ENCODE measurements at regions not wholly inside any gene's neighbourhood (a gene's known extent, or its start where the extent isn't known, plus 50 kb on each side); places are given as distances from the start of the nearest gene placed in this dataset.
"Not testable (repeated sequence)": the region's sequence is repeated elsewhere in the genome, so short reads cannot be mapped to it uniquely, and the experiment has no call there.

DNA sequence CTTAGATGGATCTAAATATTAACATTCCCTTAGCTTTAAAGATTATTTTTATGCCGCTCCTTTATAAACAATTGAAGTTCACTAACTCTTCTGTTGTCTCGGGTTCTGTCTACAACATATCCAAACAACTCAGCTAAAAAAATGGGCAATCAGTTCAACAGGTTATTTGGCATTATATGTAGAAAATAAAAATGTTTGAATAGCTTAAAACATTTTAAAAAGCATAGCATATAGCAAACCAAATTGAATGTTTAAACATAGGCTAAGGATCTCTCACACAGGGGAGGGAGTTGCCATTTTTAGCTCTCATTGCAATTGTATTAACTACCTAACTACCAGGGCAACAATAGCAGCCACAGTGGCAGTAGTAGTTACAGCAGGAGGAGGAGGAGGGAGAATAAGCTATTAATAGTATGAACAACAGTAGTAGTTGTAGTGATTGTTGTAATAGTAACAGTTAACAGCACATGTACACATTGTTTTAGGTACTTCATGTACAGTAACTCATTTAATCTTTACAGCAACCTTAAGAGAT, 404.2 kb downstream of the KCNRG start:
- no peak for DNase-seq (ENCODE audit: low spot score)

DNA sequence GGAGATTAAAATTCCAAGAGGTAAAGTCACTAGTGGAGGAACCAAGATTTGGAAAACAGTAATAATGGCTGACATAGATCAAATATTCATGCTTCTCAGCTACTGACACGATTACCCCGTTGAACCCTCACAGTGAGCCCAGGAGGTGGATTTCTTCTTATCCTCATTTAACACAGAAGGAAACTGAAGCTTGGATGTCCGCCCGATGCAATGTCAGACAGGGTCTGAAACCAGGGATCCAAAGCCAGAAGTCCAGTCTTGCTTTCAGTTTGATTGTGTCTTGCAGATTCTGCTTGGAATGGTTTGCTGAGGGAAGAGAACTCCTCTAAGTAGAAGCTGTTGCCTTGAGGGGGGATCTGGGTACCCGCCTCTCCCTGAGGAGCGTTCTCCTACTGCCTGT, 404.7 kb downstream of the KCNRG start:
- no peak for DNase-seq (ENCODE audit: low spot score)

DNA sequence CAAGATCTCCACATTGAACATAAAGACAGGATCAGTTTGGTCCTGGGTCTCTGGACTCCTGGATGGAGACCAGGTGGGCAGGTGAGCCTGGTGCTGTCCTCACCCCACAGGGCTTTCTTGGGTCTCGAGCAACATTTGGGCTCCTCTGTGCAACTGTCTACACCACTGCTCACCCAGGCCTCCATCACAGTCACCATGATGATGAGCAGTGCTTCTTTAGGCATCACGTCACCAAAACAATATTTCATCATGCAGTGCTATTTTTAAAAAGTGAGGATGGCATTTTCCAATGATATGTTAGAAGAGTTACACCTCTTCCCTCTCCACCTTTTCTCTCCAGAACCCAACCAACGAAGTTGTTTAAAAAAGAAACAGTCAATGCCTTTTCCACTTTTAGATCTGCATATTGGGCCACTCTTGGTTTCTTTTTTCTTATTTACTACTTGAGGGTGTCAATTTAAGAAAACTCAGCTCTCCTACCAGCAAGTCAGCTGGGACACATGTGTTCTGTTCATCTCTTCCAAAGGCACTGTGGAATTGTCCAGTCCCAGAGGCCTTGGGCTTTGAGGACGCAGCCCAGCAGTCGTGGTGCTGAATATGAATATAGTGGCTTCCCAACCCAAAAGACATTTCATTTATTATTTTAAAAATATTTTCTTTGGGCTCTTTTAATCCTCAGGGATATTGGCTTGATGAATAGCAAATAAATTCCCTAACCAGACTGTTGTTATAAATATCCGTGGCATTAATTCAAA, 405.7 kb downstream of the KCNRG start:
- DNase-seq (ENCODE audit: low spot score) = no peak

DNA sequence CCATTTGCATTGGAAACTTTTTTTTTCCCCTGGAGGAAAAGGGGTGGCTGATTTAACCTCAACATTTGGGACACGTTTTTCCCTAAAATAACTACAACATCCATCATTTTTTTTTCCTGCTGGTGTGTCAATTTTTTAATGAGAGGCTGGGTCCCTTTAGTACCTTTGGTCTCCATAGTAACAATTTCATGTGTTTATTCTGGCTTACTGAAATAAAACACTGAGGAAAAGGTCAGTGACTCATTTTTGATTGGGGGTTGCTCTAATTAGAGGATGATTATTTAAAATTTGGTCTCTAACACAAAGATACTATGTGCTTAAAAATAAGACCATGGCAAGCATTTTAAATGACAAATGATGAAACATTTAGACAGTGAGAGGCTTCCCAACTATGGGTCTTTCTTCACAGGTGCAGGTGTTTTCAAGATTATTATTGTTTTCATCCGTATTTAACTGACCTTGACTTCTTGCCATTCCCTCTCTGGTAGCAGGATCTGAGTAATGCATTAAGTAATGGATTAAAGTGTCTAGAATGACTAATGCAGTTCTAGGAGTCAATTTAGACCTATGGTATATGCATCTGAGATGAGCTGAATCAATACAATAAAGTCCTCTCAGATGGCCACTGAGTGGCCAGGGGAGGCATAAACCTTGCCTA, 406.4 kb downstream of the KCNRG start:
- DNase-seq (ENCODE audit: low spot score) = peak; percentile 73

DNA sequence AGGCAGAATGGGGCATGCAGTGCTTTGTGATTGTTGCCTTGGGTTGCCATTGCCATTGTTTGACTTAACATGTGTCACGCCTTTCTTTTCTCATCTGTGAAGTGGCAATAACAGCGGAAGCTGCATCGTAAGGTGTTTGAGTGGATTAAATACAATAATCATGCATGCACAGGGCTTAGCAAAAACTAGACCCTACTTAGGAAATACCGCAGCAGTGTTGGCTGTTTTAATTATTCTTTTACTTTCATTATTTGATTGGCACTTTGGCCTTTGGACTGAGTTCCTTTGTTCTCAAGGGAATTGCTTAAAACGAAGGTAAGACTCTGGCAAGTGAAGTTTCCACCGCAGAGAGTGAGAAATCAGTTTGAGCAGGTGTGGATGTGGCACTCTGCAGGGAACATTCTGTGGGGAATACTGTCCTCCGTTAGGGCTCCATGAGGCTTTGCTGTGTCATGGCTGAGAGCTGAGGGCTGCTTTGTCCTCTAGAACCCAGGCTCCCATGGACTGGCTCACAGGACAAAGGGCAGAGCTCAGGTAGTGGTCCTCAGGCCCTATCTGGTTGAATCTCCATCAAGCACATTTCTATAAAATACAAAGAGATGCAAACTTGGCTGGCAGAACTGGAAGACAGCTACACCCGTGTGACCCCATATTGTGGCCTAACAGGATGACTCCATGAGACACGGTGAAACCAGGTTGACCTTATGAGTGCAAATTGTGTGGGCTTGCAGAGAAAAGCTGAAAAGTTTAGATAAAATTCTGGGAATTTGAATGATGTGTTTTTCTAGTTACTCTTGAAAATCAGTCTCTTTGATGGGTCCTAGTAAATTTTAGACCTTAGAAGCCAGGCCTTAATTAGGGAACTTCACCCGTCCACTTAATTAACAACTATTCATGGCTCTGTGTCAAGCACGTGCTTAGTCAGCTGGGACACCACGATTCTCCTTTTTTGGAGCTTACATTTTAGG, 407.2 kb downstream of the KCNRG start:
- DNase-seq (ENCODE audit: low spot score) = no peak

DNA sequence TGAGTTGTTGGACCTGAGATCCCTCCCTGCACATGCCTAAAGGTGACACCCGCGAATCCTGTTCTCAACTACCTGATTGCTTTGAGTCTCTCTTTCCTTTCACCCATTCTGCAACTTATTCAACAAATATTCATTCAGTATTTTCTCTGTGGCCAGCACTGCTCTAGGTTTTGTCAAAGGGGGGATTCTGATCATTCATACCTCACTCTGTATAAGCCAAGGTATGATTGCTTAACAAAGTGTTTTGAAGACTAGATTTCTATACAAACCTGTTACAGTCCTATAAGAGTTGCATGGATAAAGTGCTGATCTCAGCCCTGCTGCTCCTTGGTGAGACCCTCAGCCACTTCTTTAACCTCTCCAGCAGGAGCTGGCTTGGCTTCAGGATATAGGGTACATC, 409.7 kb downstream of the KCNRG start:
- DNase-seq (ENCODE audit: low spot score) = no peak

DNA sequence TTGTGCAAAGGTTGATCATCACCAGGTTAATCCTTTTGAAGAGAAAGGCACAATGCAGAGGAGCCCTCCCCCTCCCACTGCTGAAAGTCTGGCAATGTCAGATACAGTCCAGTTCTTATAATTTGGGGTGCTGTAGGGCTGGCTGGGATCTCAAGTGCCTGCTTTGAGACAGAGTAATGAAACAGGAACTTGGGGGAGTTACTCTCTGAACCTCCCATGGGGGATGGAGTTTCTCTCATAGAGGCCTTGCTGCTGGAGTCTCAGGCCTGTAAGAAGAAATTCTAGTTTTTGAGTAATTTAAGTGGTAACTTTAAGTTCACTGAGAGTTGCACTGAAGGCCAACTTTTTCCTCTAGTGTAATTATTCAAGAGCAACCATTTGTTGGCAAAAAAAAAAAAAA, 410.5 kb downstream of the KCNRG start:
- DNase-seq (ENCODE audit: low spot score) = no peak

DNA sequence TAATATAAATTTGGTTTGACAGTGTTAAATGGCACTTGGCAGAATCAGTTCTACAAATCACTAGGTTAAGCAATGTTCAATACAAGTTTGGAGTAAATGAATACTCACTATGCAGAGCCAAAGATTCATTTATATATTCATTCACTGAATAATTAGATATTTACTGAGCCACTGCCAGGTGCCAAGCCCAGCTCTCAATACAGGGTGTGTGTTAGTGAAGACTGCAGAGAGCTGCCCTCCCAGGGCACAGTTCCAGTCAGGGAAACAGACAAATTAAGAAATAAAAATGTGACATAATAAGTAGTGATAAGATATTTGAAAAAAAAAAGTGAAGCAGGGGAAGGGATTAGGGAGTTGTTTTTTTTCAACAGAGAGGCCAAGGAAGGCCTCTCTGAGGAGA, 411.7 kb downstream of the KCNRG start:
- no peak for DNase-seq (ENCODE audit: low spot score)

DNA sequence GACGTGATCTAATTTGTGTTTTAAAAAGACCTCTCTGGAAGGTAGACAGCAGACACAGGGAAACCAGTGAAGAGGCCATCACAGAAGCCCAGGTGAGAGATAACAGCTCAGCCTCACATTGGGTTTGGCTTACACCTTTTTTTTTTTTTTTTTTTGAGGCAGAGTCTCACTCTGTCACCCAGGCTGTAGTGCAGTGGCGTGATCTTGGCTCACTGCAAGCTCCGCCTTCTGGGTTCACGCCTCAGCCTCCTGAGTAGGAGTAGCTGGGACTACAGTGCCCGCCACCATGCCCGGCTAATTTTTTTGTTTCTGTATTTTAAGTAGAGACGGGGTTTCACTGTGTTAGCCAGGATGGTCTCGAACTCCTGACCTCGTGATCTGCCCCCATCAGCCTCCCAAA, 412.3 kb downstream of the KCNRG start:
- DNase-seq (ENCODE audit: low spot score) = not testable (repeated sequence)

DNA sequence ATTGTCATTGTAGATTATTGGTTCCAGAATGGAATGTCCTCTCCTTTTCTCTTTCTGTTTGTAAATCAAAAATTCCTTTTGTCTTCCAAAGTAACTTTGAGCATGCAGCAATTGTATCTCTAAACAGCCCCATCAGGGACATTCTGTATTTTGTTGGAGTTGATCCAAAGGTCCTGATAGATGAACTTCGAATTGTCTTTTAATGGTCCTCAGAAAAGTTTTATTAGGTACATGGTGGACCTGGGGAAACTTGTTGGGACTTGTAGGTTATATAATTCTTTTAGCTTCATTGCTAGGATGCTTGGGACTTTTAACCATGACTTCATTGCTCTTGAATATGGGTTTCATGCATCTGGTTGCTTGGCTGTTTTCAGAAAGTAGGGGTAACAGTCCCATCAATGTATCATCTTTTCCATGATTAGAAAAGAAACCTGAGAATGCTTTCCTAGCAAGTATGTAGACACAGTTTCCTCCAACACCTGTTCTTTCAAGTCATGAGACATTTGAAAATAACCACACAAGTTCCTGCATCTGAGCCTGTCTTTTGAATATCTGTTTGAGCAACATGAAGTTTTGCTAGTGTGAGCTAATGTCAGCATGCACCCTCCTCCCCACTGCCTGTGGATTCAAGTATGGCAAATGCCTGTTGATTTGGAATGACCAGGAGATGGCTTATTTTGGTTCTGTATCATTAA, 413.1 kb downstream of the KCNRG start:
- DNase-seq (ENCODE audit: low spot score) = no peak

DNA sequence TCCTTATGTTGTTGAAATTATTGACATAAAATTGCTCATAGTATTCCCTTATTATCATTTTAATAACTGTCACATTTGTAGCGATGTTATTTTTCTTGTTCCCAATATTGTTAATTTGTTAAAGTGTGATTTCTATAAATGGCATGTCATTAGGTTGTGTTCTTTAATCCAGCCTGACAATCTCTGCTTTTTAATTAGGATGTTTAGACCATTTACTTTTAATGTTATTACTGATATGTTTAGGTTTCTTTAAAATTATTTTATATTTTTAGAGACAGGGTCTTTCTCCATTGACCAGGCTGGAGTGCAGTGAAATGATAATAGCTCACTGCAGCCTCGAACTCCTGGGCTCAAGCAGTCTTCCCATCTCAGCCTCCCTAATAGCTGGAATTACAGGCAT, 408.5 kb downstream of the DLEU7 start:
- DNase-seq (ENCODE audit: low spot score) = no peak

DNA sequence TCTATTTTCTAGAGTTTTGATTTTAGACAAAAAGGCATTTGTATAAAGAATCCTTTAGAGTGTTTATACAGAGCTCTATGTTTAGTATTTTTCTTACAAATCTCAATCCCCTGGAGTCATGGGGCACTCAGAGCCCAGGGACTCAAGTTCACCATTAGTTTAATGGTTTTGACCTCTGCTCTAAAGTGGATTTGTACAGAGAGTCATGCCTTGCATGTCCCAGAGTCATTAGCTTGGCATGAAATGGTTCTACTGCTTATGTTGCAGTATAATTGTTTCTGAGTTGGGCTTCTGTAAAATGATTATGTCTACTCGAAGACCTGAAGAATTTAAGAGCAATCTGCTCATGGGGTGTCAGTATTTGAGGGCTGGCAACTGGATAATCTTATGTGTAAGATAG, 406.2 kb downstream of the DLEU7 start:
- DNase-seq (ENCODE audit: low spot score) = peak; percentile 22

DNA sequence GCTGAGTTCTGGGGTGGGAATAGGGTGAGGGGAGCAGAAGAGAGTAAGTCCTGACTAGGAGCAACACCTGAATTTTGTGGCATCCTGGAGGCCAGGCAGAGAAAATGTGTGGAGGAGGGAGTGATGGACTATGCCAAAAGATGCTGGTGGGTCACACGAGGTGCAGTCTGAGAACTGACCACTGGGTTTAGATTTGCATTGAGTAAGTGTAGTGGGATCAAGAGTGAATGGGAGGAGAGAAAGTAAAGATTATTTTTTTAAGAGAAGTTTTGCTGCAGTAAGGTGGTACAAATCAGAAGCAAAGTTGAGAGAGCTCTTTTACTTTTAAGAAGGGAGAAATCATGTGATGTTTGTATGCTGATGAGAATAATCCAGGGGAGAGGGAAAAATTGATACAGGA, 405.1 kb downstream of the DLEU7 start:
- no peak for DNase-seq (ENCODE audit: low spot score)

DNA sequence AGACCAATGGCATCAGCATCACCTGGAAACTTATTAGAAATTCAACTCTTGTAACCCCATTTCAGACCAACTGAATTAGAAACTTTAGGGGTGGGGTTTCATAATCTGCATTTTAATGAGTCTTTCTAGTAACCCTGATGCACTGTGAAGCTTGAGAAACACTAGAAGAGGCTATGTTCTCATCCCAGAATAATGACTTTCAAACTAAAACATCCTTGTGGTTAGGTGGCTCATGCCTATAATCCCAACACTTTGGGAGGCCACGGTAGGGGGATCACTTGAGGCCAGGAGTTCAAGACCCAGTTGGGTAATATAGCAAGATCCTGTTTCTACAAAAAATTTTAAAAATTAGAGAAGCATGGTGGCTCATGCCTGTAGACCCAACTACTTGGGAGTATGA, 402.4 kb downstream of the DLEU7 start:
- no peak for DNase-seq (ENCODE audit: low spot score)

DNA sequence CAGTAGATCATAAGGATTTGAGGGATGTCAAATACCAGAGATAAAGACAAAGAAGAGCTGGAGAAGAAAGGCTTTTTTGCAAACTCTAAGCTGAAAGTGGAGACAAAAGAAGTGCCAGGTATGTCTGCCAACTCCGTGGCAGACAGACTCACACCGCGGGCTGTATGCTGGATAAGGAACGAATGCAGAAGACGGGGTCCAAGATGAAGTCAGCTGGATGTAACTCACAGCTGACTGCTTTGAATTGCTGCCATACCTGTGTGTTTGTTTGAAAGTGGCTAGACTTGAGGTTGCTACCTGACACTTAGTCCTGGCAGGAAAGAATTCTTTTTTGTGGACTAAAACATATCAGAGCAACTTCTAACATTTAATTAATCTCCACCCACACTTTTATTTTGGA, 398.8 kb downstream of the DLEU7 start:
- no peak for DNase-seq (ENCODE audit: low spot score)

DNA sequence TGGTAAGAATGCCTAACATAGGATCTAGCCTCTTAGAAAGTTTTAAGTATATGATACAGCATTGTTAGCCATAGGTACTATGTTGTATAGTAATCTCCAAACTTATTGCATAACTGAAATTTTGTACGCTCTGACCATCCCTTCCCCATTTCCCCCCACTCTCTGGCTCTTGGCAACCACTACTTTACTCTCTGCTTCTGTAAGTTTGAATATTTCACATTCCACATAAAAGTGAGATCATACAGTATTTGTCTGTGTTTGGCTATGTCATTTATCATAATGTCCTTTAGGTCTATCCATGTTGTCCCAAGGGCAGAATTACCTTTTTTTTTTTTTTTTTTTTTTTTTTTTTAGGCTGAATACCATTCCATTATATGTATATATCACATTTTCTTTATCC, 396.9 kb downstream of the DLEU7 start:
- DNase-seq (ENCODE audit: low spot score) = no peak

DNA sequence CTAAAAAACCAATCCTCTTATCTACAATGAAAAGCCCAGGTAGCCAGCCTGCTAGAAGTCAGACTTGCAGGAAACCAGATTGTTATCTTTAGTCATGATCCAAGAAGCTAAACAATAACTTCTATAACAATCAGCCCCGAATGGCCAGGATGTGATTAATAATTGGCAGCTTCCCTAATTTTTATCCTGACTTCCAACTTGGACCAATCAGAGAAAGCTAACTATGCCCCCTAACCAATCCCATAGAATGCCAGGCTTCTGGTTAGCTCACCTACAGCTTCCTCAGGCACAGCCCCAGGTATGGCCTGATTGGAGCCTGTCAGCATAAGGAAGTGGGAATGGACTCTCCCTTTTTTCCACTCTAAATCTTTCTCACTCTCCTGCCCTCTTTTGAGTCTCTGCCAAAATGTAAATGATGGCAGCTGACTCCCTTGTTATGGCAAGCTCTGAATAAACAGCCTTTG, 394.9 kb downstream of the DLEU7 start:
- DNase-seq (ENCODE audit: low spot score) = peak; percentile 94

DNA sequence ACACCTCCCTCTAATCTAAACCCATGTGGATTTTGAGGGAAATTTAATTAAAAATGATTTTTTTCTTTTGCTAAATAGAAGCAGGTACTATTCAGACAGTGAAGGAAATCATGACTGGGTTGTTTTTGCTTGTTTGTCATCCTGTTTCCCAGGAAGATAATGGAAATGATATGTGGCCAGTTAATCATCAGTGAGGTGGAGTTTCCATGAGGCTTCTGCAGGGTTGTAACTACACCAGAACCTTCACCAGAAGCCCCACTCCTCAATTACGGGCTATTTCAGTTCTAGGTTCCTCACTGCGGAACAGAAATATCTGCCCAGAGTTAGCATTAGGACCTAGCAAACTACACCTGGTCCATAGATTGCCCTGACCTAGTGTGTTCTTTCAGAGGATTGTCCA, 394.0 kb downstream of the DLEU7 start:
- peak; percentile 68 for DNase-seq (ENCODE audit: low spot score)

DNA sequence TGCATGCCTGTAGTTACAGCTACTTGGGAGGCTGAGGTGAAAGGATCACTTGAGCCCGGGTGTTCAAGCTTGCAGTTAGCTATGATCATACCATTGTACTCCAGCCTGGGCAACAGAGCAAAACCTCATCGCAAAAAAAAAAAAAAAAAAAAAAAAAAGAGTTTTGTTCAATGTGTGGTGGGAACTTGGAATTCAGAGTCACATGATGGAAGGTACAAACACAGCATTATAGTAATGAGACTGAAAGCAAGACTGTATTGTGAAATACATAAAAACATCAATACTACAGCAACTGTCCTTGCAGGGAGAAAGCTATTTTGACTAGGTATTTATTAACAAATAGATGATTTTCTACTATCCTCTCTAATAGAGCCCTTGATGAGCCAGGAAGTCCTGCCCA, 393.2 kb downstream of the DLEU7 start:
- DNase-seq (ENCODE audit: low spot score) = peak; percentile 88

DNA sequence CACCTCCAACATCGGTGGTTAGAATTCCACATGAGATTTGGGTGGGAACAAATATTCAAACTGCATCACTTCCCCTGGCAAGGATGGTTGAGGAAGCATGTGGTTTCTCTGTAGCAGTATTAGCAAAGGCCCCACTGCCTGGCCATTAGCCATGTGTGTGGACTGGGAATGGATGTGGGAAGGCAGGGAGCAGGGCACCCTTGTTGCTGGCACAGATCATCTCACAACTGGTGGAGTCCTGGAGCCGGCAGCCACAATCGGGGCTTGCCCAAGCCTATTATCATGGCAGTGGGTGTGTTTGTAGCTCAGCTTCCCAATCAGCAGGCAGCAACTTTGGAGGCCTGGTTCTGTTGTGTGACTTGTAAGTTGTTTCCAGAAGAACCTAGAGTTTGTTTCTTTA, 391.9 kb downstream of the DLEU7 start:
- peak; percentile 31 for DNase-seq (ENCODE audit: low spot score)

DNA sequence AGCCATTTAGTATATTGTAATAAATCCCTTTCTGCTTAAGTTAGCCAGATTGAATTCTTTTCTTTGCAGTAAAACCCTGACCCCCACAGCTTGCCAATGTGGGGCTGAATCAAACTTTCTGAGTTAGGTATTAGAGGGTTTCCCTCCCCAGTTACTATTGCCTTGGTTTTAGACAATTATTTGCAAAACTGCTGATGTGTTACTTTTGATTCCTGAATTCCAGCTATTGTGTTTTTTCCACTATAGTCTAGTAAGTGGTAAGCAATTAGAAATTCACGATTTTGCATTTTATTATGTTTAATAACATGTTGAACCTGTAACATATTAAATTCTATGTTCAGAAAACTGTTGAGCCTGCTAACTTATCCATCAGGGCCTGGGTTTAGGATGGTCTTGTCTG, 391.5 kb downstream of the DLEU7 start:
- no peak for DNase-seq (ENCODE audit: low spot score)

DNA sequence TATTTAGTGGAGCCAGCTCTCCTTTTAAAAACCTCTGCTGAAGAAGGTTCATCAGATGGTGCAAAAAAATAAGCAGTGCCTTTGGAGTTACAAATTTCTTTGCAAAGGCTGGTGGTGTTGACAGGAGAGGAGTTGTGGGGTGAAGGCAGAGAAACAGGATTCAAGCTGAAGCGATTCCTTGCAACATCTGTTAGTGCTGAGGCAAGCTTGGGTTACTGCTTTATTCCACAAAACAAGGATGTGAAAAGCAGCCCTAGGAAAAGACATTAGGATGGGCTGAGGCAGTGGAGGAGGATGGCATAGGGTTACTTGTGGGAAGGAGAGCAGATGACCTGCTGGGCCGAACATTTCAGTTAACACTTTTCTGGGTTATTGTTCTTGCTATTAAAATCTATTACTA, 390.7 kb downstream of the DLEU7 start:
- DNase-seq (ENCODE audit: low spot score) = no peak

All from kidney tubule cell (primary cell).